Activated CD4-positive, CD25-positive, alpha-beta regulatory T cell treated with anti-CD3 and anti-CD28 coated beads, Interleukin-2, amount 50 U/mL, for 72 hours (primary cell): ENCODE measurements at regions not wholly inside any gene's neighbourhood (a gene's known extent, or its start where the extent isn't known, plus 50 kb on each side); places are given as distances from the start of the nearest gene placed in this dataset.

Experiments used
- DNase-seq: peaks from one replicate; pipeline ENCODE4 v3.0.0; 2021

DNA sequence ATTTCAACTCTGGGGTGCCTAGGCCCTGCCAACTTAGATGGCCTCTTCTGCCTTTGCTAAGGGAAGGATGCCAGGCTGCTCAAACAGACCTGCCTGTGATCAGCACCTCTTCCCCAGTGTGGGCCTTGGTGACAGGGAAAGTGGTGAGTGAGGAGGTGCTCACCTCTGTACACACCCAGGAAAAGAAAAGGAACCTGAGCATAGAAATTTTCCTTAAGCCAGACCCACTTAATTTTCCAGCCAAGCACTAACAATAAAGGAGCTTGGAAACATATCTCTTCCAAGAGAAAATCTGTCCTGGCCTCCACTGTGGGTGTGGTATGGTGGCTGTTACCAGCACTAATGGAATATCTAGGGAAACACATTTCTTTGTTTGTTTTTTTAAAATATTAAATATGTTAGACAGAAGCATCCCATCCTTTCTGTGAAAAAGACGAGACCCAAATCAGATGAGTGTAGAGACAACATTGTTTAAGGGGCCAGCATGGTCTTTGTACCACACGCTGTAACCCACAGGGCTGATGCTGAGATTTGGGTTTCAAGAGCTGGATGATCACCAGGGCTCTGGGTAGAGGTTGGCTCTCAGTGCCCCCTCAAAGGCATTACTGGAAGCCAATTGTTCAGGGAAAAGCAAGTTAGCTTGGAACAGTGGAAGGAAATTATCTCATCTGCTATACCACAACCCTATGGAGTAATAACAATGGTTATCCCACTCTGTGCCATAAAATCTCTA is 472.2 kb downstream of the INSC start:
- no peak for DNase-seq

DNA sequence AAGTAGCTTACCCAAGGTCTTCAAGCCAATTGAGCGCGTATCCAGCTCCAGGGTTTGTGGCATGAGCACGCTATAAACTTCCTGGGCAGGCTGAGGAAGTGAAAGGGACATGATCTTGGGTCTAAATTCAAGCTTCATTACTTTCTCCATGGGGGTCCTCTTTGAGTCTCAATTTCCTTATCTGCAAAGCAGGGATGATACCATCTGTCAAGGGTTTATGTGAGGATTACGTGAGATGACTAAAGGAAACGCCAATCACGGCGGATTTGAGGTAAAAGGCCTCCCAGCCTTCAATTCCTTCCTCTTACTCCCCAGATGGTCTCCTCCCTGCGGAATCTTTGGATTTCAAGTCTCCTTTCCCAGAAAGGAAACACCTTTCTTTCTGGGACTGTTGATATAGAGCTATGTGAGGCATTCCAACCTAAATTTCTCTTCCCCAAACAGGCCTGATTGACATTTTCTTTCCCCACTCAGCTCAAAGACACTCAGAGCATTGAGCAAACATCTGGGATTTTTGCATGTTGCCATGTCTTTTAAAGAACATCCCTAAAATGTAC is 474.4 kb downstream of the INSC start:
- no peak for DNase-seq

DNA sequence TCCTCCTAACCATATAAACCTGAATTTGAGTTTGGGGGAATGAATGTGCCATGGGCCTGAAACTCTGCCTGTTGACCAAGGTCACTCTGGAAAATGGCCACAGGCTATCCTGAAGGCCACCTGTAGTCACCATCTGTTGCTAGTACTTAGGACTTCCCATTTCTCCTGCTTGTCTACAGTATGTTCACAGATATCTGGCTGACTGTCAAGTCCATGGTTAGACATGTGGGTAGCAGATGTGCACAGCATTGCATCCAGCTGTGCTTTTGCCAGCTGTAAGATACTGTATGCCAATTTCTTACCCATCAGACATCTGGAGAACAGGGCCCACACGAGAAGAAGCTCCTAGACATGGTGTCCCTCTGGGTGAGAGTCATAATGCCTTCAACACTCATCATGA is 475.4 kb downstream of the INSC start:
- DNase-seq, result no peak

DNA sequence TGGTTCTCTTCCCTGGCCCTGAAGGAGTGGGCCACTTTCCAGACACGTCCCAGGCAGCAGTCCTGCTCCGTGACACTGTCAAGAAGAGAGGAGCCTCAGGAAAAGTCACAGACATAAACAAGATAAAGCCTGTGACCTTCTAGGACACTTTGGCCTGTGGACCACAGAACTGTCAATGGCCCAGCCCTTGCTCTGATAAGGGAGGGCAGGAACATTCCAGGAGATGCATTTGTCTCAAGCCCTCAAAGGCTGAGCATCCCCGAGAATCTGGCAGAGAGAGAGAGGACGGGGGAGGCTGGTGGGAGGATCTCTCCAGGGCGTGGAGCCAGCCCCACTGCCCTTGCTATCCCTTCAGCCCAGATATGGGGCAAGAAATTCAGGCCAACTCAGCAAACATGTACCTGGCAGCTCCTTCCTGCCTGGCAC is 476.4 kb downstream of the INSC start:
- no peak for DNase-seq

DNA sequence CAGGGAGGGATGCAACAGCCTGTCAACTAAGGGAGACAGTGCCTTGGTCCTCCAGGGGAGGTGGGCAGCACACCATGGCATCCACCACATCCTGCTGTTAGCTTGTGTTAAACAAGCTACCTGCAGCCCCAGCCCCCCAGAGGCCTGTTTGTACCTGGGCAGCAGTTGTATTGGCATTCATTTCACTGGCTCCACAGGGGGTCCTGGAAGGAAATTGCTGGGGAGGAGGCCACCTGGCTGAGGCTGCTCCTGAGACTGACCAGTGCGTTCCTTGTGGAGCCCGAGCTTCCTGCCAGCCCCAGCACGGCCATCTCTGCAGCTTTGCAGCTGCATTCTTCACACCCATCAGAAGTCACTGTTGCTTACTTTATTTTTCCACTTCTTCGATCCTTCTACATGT is 479.9 kb downstream of the INSC start:
- DNase-seq, result no peak

DNA sequence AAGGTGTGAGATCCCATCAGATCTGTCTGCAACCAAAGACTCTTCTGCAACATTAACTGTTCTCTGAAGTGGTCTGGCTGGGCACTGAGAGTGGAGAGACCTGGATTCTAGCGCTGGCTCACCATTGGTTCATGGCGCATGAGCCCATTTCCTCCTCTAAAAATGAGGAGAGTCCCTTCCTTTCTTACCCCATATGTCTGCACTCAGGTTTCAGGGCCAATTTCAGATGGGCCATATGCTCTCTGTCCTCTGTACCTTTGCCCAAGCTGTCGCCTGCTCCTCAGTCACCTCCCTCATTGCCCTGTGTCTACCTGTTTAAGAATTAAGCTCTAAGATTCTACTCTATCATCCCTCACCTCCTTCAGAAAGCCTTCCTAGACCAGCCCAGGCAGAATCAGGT is 484.7 kb downstream of the INSC start:
- no peak for DNase-seq

DNA sequence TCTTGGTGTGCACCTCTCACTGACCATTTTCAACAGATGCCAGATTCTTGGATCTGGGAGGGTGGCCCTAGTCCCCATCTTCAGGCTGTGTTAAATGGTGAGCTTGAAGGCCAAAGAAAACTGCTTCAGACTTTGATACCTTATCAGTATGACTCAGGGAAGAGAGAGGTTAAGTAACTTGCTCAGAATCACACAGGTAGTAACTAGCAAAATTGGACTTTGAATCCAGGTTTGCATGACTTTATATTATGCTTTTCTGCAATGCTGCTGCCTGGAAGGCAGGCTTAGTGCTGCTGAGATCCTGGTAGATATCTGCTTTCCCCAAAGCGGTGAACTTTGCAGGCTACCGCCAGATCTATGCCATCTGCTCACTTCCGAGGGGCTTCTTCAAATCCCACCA is 487.3 kb downstream of the INSC start:
- no peak for DNase-seq

DNA sequence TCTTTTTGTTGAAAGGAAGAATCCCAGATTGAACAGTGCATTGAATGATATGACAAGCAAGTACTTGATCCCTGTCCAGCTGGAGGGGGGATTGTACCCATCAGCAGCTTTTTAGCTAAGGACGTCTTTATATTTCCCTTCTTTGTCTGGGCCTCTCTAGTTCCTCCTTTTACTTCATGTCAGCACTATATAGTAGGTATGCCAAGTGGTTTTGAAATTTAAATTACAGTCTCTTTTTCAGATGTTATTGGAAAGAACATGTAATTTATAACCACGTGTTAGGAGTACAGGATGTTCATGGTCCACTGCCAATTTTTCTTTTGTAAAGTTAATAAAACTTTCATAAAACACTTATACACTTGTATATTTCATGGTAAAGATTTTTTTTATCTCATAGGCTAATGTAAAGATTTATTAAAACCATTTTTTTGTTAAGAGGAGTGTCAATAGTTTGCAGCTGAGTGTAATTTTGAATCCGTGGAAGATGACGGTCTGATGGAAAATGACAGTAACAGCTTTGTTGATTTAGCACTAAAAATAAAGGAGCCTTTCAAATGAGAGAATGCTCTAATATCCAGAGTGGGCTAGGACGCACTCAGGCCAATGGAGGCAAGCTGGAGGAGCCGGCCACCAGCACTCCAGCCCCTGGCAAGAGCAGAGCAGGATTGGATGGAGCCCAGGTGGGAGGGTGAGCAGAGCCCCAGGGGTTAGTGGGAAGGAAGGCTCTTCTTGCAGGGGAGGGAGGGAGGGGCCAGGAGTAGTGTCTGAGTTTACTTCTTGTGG is 488.3 kb downstream of the INSC start:
- no peak for DNase-seq

DNA sequence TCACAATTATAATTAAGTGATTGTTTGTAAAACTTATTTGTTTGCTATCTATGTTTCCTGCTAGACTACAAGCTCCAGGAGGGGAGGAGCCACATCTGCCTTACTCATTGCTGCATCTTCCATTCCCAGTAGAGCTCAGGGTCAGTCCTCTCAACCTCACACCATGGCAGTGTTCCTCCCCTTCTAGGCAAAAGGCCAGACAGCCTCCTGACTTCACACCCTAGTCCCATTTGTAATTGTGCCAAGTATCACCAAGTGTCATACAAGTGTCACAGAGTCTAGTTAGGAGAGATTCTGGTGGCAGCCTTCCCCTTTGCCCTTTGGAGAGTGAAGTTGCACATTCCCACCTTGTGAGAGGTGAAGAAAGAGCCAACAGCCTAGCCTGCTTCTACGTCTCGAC is 490.4 kb downstream of the INSC start:
- no peak for DNase-seq

DNA sequence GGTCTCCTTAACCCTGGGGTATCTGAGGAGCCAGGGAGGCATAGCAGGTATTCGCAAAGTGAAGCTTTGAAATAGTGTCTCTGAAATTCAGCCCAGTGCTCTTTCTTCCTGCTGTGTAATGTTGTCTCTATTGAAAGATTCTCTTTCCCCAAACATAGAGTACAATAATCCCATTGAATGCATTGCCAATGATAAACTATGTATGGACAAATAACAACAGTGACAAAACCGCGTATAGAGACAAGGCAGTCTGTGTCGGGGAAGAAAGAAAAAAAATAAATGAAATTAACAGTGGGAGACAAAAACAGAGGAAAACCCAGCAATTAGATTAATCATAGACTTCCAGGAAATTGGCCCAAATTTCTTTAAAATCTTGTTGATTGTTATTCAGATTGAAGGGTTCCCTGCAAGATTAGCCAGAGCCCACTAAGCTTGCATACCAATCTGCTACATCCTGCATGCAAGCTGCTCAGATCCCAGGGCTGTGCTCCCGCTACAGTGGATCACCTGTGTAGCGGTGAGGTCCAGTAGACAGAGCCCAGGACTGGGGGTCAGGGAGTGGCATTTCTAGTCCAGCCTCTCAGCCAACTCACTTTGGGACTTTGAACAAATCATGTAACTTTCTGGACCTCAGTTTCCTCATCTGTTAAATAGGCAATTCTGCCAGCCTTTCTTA is 492.8 kb downstream of the INSC start:
- no peak for DNase-seq

DNA sequence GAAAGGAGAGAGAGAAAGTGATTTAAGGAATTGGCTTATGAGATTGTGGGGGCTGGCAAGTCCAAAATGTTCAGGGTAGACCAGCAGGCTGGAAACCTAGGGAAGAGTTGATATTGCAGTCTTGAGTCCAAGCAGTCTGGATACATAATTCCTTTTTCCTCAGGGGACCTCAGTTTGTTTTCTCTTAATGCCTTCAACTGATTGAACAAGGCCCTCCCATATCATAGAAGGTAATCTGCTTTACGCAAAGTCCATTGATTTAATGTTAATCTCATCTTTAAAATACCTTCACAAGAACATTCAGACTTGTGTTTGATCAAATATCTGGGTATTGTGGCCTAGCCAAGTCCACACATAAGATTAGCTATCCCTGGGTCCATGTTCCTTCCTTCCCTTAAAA is 494.7 kb downstream of the INSC start:
- DNase-seq, result no peak

DNA sequence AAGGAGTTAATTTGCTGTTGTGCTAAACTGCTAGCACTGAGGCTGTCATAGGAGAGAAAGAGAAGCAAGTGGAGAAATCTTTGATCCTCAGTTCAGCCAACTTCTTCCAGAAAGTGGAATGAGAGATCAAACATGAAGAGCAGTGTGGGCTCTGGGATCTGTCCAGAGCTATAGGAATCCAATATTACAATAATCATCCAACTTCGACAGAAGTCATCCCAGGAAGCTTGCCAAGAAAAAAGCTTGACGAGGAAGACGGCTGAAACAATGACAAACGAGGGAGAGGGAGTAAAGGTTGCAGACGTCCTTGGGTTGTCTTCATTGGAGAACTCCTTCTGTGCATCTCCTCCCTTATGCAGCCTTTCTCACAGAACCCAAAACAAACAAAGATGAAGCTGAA is 496.2 kb downstream of the INSC start:
- DNase-seq, result no peak

DNA sequence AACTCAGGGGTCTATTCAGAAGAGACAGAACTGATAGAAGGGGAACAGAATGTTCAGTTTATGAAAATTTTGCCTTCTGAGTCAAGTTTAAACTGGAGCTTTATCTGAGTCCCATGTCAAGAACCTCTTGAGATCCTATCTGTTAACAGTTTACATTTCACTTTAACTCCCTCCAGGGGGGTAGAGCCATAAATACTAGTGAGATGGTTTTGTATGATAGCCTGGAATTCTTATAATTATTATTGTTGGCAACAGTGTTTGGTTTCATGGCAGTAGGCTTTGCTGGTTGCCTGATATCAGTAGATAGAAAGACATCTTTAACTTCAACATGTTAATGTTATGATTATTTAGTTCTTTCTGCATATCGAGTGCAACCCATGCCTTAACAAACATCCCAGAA is 498.5 kb downstream of the INSC start:
- no peak for DNase-seq

DNA sequence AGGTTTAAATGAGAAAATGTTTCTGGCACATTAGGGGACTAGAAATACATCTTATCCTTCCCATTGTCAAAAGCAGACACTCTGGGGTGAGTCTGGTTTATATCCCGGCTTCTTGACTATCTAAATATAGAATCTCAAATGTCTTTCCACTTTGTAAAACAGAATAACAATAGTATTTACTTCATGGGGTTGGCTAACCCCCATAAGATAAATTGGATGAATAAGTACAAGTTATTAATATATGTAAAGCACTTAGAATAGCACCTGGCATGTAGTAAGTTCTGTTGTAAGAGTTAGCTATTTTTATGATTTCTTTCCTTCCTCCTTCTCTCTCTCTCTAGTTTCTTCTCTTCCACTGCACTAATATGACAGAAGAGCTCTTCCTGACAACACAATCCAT is 499.1 kb downstream of the INSC start:
- no peak for DNase-seq

DNA sequence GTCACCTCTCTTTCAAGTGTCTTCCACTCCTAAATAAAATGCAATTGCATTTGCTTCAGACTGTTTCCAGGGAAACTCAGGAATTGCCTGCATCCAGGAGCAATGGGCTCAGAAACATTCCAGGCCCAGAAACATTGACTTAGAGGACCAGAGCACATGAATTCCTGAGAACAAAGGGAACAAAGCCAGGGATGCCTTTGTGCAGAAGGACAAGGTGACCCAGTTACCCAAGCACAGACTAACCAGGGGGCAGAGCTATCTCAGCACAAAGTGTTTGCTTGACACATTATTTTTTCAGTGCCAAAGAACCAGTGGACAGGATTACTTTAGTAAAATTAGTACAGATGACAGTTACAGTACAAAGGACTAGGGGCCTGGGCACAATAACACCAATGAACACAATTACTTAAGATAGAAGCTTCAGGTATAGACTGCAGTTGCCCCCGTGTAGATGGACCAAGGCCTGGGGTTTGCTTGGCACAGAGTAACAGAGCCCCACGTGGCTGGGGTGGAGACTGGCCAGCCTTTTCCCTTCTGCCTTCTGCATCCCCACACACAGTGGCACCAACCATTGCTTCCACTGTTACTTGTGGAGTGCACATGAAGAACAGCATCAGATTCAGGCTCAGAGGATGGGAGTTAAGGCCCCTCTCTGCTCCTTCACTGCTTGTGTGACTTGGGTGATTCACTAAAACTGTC is 500.8 kb downstream of the INSC start:
- DNase-seq, result no peak

DNA sequence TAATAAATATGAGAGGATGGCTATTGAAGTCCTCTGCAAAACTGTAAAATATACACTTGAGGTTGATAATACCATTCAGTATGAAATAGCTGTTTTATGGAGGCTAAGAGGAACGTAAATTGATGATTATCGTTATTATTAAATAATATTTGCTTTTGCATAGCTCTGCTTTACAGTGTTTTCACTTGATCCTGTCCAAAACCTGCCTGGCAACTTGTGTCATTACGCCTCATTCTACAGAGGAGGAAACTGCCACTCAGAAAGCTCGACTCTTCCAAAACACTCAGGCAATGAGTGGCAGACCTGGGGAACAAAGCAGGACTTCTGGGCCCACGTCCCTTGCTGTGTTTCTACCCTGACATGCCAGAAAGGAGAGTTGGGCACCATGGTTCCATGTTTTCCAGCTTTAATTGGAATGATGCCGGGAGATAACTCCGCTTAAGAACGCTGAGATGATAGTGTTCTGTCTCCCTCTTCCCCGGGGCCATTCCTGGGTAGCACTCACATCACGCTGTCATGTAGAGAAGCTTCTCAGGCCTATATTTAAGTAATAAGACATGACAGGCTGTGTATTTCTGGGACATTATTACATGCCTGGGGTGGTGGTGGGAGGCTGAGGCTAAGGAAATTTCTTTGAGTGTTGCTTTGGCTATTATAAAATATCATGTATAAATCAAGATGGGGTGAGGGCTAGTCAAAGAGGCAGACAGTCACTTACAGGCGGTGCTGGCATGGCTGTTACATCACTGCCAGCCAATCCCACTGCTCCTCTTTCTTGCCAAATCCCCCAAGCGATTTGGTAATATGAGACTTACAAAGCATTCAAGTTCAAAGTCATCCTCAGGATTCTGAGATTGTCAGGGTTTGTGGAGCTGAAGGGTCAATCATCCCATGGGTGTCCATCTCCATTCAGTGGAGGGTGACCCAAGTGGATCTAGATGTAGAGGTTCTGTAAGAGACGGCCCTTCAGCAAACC is 501.7 kb downstream of the INSC start:
- DNase-seq, result no peak

DNA sequence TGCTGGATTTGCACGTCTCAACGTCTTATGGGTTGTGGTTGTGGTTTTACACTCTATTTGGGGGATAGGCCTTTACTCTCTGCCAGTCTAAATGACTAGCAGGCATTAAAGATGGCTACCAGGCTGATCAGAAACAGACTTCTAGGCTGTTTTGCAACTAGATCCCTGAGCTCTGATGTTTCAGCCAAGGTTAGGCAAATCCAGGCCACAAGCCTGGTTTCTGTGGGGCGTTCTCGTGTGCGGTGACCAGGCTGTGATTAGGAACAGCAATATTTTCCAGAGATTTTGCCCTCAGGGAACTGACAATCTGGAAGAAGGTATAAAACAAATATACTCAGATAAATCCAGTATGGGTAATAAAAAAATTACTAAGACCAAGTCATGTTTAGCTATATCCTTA is 502.4 kb downstream of the INSC start:
- DNase-seq, result no peak

DNA sequence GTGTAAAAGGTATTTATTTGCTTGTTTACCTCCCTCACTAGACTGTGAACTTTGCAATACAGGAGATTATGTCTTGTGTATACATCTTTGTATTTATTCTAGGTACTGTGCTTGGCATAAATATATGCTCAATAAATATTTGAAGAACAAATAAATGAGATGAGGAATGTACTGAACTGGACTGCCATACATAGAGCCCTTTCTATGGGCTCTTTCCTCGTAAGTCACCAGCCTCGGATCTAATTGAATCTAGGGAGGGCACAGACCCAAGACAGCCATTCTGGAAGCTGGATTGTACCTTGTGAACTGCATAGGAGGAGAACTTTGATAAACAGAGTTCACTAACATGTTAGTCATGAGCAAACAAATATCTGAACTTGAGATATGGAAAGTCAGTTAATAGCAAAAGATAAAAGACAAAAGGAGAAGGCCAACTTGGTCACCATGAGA is 503.9 kb downstream of the INSC start:
- DNase-seq, result no peak

DNA sequence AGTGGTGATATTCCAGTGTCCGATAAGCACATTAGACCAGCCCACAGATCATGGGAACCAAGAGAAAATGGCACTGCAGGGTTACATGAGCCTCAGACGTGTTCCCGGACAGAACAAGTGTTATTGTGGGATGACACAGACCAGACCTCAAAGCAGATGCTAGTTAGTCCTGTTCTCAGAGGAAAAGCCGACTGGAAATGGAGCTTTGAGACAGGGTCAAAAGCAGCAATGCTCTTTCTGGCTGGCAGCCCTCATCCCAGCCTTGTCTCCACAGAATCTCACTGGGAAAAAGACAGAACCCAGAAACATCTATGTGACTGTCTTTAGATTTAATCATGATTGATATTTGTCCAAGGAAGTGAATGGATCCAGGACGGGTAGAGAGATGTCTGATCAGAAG is 506.8 kb downstream of the INSC start:
- no peak for DNase-seq

DNA sequence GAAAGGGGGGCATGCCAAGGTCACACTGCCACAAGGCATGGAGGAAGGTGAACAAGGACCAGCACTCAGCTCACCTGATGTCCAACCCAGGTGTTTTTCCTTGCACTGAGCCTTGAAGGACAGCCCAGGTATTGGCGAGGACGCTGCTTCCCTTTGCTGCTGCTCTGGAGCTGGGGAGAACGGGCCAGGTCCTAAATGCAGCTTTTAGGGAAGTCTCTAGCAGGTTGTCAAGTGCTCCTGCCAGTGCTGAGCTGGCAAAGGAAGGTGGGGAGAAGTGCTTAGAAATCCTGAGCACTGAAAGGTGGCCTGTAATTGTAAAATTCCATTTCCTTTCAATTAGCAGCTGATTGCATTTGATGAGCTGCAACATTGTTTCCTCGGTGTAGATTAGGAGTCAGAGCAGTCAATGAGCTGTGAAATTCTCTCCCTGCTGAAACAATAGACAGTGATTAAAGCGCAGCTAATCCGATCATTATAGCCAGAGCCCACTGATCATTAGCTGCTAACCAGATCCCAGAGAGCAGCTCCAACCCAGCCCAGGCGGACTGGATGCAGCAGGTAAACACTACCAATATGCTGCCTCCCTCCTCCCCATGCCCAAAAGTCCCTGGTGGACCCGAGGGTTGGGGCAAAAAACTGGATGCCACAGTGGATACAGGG is 507.6 kb downstream of the INSC start:
- DNase-seq, result no peak

DNA sequence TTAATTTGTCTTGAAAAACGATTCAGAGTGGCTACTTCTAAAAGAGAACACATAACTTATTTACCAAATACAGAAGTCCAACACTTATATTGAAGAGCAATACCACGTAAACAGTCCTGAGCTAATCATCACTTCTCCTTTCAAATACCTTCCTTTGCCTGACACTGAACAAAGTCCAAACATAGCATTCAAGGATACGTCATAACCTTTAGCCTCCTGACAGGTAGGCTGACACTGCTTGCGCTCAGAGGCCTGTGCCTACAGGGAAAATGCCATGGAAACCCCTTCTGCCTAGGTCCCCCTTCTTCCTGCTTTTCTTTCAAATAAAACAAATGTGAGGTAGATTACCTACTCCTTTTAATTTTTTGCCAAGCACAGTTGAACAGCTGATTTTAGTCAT is 510.0 kb downstream of the INSC start:
- no peak for DNase-seq
